Adipocyte (in vitro differentiated cells): ENCODE measurements at regions not wholly inside any gene's neighbourhood (a gene's known extent, or its start where the extent isn't known, plus 50 kb on each side); places are given as distances from the start of the nearest gene placed in this dataset.

Experiments
- DNase-seq: peaks from one replicate; pipeline ENCODE4 v3.0.0-alpha.2; 2015; ENCODE audit warnings: low read depth
- H3K27me3 ChIP-seq: replicated peaks from 2 replicates; pipeline ENCODE4 v1.7.0; 2013; ENCODE audit warnings: mild to moderate bottlenecking, low read length, moderate library complexity; ENCODE audit not compliant: control insufficient read depth, insufficient read depth
- H3K36me3 ChIP-seq: 2 replicates; pipeline ENCODE4 v1.7.0; 2013; ENCODE audit warnings: low read length, mild to moderate bottlenecking, moderate library complexity; ENCODE audit not compliant: control insufficient read depth, insufficient read depth, severe bottlenecking
- H3K4me1 ChIP-seq: 2 replicates; pipeline ENCODE4 v1.7.0; 2013; ENCODE audit warnings: mild to moderate bottlenecking, low read length, moderate library complexity; ENCODE audit not compliant: control insufficient read depth, insufficient read depth
- H3K4me3 ChIP-seq: 2 replicates; pipeline ENCODE4 v1.7.0; 2013; ENCODE audit warnings: mild to moderate bottlenecking, low read length, moderate library complexity
- H3K9ac ChIP-seq: 2 replicates; pipeline ENCODE4 v1.7.0; 2013; ENCODE audit warnings: mild to moderate bottlenecking, low read length, moderate library complexity
- H3K9me3 ChIP-seq: 2 replicates; pipeline ENCODE4 v1.7.0; 2013; ENCODE audit warnings: mild to moderate bottlenecking, low read length, moderate library complexity; ENCODE audit not compliant: control insufficient read depth

DNA sequence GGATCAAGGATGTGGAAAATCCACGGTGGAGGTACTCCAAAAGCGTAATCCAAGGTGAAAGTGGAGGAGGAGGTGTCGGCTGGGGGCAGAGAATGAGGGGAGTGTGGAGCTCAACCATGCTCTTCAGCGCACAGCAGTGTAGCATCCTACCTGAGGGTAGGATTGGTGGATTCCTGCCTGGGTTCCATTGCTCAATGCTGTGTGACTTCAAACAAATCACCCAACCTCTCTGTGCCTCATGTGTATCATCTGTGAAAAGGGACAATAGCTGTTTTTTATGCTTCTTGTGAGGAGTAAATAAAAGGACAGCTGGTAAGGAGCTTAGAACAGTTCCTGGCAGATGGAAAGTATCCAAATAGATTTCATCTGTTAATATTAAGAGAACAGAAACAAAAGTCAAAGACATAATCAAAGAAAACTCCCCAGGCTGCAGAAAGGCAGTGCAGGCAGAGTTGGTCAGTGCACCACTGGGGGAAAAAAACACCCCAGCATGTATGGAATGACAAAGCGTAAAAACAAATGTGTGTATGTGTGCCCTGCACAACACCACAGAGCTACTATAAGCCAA, 130.0 kb upstream of the HDAC4 start:
- DNase-seq, result no peak
- Histone ChIP-seq H3K9ac (no peak overlapping the region), H3K27me3 (peaks cover 48% of the 10 kb centered on the region), H3K4me3 (no peak overlapping the region), H3K4me1 (peaks cover 6% of the 10 kb centered on the region), H3K36me3 (no peaks in the 10 kb centered on the region), H3K9me3 (peaks cover 17% of the 10 kb centered on the region)

DNA sequence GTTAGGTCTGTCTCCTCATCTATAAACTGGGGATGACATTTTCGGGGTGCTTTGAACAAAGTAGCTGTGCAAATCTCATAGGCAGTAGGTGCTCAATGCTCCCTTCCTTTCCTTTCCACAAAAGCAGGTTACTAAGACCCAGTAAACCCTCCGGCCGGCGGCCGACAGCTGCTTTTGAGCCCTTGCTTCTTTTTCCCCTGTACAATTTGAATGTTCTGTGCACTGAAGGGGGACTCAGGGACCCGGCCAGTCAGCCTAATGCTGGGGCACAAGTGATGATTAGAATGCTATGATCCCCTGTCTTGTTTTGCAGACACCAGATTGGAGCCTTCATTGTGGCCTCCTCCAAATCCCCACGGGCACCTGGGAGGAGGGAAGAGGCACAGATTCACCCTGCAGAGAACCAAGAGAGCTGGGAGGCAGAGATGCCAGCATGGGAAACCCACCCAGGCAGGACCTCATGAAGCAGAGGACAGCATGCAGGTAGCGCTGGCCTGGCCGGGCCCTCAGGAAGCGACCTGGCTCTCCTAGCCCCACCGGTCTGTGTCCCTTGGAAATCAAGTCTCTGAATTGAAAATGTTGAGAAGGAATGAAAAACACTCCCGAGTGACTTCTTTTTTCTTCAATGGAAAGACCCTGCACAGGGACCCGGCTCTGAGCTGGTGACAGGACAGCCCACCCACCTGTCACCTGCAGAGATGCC, 128.6 kb upstream of the HDAC4 start:
- peaks cover 12% of the 10 kb centered on the region for H3K9me3 ChIP-seq
- H3K27me3 ChIP-seq, result peaks cover 44% of the 10 kb centered on the region
- no peak for DNase-seq
- no peak overlapping the region for H3K9ac ChIP-seq
- no peak overlapping the region for H3K4me3 ChIP-seq
- H3K4me1 ChIP-seq, result peaks cover 6% of the 10 kb centered on the region
- H3K36me3 ChIP-seq, result no peaks in the 10 kb centered on the region

DNA sequence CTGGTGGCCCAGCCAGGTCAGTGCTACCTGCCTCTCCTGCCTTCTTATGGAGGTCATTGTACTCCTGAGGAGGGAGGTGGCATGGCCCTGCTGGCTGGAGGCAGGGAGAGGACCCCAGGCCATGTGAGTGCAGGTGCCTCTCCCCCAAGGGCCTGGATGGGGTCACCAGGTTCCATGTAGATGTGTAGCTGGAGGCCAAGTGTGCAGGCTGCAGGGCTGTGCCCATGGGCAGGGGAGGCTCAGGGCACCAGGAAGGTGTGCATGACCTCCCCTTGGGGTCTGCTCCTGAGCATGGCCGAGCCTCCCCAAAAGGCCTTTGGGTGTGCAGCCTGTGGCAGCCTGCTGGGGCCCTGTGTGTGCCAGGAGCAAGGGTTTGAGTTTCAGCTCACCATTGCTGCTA, 128.1 kb upstream of the HDAC4 start:
- Histone ChIP-seq H3K4me3 (no peak overlapping the region), H3K36me3 (no peaks in the 10 kb centered on the region), H3K9ac (no peak overlapping the region), H3K27me3 (peaks cover 44% of the 10 kb centered on the region), H3K4me1 (peaks cover 6% of the 10 kb centered on the region), H3K9me3 (peaks cover 9% of the 10 kb centered on the region)
- no peak for DNase-seq

DNA sequence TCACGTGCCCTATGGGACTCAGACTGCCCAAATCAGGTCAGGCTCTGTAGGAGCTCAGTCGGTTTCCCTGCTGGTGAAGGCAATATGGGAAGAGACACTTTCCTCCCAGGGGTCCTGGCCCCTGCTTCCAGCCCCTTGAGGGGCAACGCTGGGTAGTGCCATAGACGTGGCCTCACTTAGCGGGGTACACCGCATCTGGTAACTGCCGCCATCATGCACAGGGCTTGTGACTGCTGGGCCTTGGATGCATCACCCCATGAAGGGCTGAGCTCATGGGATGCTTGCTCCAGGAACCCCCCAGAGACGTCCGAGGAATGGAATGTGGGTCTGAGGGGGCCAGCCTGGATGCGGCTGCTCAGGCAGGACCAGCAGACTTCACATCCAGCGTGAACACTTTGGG, 127.3 kb upstream of the HDAC4 start:
- no peaks in the 10 kb centered on the region for H3K36me3 ChIP-seq
- H3K4me1 ChIP-seq, result peaks cover 7% of the 10 kb centered on the region
- H3K9me3 ChIP-seq, result peaks cover 9% of the 10 kb centered on the region
- DNase-seq, result no peak
- H3K4me3 ChIP-seq, result no peak overlapping the region
- H3K9ac ChIP-seq, result no peak overlapping the region
- peaks cover 39% of the 10 kb centered on the region for H3K27me3 ChIP-seq

DNA sequence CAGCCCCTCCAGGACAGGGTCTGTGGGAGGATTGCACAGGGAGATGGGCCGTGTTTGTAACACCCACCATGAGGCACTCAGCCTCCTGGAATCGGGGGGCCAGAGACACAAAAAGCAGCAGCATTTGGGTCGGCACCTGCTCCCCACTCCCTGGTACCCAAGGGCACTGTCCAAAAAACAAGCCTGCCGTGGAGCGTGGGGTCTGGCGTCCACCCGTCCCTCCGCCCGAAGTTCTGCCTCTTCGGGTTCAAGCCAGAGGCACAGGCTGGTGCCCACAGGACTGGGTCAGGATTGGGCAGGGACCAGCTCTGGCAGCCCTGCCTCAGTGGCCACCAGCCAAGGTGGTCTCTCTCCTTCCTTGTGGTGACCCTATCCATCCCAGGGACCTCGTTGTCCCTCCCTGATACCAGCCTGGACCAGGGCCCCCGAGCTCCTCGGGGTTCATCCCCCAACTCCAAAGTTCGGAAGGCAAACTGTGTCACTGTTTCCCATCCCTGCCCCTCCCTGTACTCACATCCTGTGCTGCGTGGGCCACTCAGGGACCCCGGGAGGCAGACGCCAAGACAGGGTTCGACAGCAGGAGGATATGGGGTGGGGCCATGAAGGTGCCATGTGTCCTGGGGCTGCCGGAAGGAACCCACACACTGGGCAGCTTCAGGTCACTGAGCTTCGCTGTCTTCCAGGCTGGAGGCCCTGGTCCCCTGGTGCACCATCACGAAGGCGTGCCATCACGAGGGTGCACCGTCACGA, 126.0 kb upstream of the HDAC4 start:
- Histone ChIP-seq H3K9ac (no peak overlapping the region), H3K9me3 (peaks cover 9% of the 10 kb centered on the region), H3K4me1 (peaks cover 10% of the 10 kb centered on the region), H3K36me3 (no peaks in the 10 kb centered on the region), H3K4me3 (no peak overlapping the region), H3K27me3 (peaks cover 26% of the 10 kb centered on the region)
- no peak for DNase-seq

DNA sequence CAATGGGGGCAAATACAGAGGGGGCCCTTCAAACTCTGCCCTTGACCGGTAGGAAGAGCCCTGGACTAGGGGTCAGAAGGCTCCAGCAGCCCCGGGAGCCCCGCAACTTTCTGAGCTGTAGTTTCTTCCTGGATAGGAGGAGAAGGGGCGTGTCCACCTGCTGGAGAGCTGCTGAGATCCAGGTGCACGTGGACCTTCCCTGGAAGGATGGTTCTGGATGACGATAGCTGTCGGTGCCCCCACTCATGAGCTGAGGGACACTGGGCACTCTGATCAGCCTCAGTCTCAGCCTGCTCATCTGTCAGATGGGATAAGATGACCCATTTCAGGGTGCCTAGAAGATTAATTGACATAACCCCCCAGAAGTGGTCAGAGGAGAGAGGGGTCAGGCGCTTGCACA, 125.2 kb upstream of the HDAC4 start:
- H3K36me3 ChIP-seq, result no peaks in the 10 kb centered on the region
- H3K9me3 ChIP-seq, result peaks cover 5% of the 10 kb centered on the region
- DNase-seq, result no peak
- H3K4me1 ChIP-seq, result peaks cover 10% of the 10 kb centered on the region
- H3K4me3 ChIP-seq, result no peak overlapping the region
- H3K9ac ChIP-seq, result no peak overlapping the region
- peaks cover 20% of the 10 kb centered on the region for H3K27me3 ChIP-seq

DNA sequence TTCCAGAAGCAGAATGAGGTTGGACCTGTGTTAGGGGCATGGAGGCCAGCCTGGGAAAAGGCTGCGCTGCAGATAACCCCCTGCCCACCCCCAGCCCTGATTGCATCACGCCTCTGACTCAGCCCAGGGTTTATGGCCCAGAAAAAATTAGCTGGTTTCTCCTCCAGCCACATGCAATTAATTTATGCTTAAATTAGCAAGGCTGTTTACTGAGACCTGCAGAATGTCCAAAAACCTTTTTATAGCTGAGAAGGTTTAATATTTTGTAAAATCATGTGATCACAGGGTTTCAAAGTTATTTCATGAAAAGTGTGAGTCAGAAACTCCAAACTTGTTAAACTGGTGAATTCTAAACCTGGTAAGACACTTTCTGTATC, 123.1 kb upstream of the HDAC4 start:
- no peak for DNase-seq

DNA sequence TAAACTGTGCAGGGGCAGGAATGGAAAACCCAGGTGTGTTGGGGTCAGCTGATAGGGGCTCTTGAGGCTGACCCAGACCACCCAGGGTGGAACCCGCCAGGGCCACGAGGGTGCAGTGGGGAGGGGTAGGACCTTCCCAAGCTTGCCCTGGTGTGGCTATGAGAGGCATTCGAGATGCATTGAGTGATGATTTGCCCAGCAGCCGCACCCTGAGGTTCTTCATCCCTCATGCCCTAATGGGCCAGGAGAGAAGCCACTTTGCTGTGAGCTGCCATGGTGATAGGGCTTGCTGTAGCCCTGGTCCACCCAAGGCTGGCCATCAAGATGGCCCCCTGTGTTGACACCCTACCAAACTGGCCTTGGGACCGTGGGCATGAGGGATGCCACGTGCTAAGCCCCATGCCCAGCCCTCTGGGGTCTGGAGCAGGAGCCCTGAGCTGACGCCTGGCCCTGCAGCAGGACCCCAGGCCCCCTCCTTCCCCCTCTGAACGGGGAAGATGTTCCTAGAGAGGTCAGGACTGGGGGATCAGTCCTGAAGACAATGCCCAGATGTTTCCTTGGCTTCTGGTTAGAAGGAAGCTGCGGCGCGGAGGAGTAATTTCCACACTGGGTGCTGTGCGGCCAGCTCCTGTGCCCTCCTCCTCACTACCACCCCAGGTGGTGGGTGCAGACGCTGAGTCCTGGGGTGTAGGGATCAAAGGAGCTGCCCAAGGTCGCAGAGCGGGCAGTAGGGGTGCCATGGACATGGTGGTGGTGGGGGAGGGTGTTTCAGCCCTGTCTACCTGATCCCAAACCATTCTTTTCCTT, 122.5 kb upstream of the HDAC4 start:
- Histone ChIP-seq H3K27me3 (peaks cover 10% of the 10 kb centered on the region), H3K9ac (no peak overlapping the region), H3K36me3 (no peaks in the 10 kb centered on the region), H3K9me3 (no peaks in the 10 kb centered on the region), H3K4me1 (peaks cover 10% of the 10 kb centered on the region), H3K4me3 (no peak overlapping the region)
- DNase-seq, result no peak

More for the DNA sequence above, 123.1 kb upstream of the HDAC4 start:
- H3K9me3 ChIP-seq, result no peaks in the 10 kb centered on the region
- H3K4me1 ChIP-seq, result peaks cover 10% of the 10 kb centered on the region
- H3K27me3 ChIP-seq, result peaks cover 10% of the 10 kb centered on the region
- no peak overlapping the region for H3K4me3 ChIP-seq
- no peaks in the 10 kb centered on the region for H3K36me3 ChIP-seq
- no peak overlapping the region for H3K9ac ChIP-seq

DNA sequence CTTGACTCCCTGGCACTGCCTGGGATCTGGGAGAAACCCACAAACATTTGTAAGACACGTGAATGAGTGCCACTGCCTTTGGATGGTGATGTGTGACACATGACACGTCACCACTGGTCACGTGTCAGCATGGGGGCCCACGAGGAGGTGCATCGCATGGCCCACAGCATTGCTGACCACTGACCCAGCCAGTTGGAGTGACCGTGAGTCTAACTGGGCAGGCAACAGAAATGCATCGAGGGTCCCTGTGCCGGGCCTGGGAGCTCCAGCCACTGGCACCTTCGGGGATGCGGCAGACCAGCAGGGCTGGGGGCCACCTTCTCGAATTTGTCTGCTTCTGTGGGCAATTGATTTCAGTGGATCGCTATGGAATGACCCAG, 121.9 kb upstream of the HDAC4 start:
- Histone ChIP-seq H3K27me3 (peaks cover 10% of the 10 kb centered on the region), H3K4me1 (peaks cover 10% of the 10 kb centered on the region), H3K9ac (no peak overlapping the region), H3K4me3 (no peak overlapping the region), H3K36me3 (no peaks in the 10 kb centered on the region), H3K9me3 (no peaks in the 10 kb centered on the region)
- DNase-seq, result no peak

DNA sequence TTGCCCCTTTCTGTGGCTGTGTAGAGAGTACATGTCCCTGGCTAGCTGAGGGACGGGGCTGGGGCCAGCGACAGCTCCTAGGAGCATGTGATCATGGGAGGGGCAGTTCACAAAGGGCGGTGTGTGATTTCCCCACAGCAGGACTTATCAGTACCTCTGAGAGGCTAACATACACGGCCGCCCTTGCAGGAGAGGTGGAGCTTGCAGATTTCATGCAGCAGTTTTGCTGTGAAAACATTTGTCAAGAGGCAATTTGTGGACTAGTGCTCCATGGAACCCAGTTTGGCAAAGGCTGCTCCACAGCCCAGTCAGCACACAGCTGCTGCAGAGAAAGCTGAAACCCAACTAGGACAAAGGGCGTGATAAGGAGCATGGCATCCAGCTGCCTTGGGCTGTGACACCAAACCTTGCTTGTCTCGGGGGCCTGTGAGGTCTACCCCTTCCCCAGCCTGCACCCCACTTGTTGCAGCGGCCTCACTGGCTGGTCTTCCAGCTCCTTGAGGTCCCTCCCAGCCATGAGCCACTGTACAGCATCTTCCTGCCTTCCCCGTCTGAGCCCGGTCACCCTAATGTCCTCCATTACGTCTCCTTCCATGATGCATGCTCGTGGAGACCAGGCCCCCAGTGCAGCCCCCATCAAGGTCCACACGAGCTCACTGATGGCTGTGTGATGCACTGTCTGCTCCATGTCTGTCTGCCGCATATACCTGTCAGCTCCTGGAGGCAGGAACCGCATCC, 121.4 kb upstream of the HDAC4 start:
- no peaks in the 10 kb centered on the region for H3K36me3 ChIP-seq
- no peak overlapping the region for H3K9ac ChIP-seq
- H3K27me3 ChIP-seq, result peaks cover 10% of the 10 kb centered on the region
- H3K4me3 ChIP-seq, result no peak overlapping the region
- peaks cover 10% of the 10 kb centered on the region for H3K4me1 ChIP-seq
- DNase-seq, result no peak
- H3K9me3 ChIP-seq, result no peaks in the 10 kb centered on the region

DNA sequence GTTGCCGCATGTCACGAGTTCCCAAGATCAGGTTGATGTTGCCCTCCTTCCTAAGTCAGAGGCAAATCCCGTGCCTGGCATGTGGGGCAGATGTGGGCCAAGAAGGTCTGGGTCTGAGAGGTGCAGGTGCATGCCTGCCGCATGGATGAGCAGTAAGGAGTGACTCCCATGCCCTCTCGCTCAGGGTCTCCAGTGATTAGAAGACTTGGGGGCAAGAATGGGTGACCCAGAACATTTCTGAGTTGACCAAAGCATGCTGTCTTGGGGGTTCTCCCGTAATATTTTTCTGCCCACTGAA, 120.6 kb upstream of the HDAC4 start:
- DNase-seq, result no peak
- H3K9me3 ChIP-seq, result no peaks in the 10 kb centered on the region
- peaks cover 10% of the 10 kb centered on the region for H3K4me1 ChIP-seq
- H3K36me3 ChIP-seq, result no peaks in the 10 kb centered on the region
- no peak overlapping the region for H3K4me3 ChIP-seq
- peaks cover 11% of the 10 kb centered on the region for H3K27me3 ChIP-seq
- no peak overlapping the region for H3K9ac ChIP-seq
